HEK293 (cell line): ENCODE measurements at regions not wholly inside any gene's neighbourhood (a gene's known extent, or its start where the extent isn't known, plus 50 kb on each side); places are given as distances from the start of the nearest gene placed in this dataset.

Experiments used
- ATF2 ChIP-seq: fragments of 450-650 bp; formaldehyde crosslinking; IDR thresholded peaks from 2 replicates; pipeline ENCODE4 v1.5.1; 2016; ENCODE audit warnings: missing biosample characterization, missing genetic modification characterization, low read depth
- IKZF3 ChIP-seq: fragments of 450-650 bp; IDR thresholded peaks from 2 replicates; pipeline ENCODE4 v1.5.0; 2018; ENCODE audit warnings: missing biosample characterization, mild to moderate bottlenecking, missing genetic modification characterization, moderate library complexity
- KLF8 ChIP-seq: fragments of 450-650 bp; formaldehyde crosslinking; IDR thresholded peaks from 2 replicates; pipeline ENCODE4 v1.5.1; 2016; ENCODE audit warnings: missing biosample characterization, missing genetic modification characterization
- OVOL3 ChIP-seq: fragments of 450-650 bp; formaldehyde crosslinking; IDR thresholded peaks from 2 replicates; pipeline ENCODE4 v1.5.1; 2016; ENCODE audit warnings: missing biosample characterization, missing genetic modification characterization
- ZNF133 ChIP-seq: fragments of 450-650 bp; formaldehyde crosslinking; IDR thresholded peaks from 2 replicates; pipeline ENCODE4 v1.5.1; 2016; ENCODE audit warnings: missing biosample characterization, missing genetic modification characterization
- ZNF76 ChIP-seq: fragments of 450-650 bp; formaldehyde crosslinking; IDR thresholded peaks from 2 replicates; pipeline ENCODE4; 2016; ENCODE audit warnings: low read depth, missing biosample characterization, missing genetic modification characterization, borderline replicate concordance
- ZSCAN4 ChIP-seq: fragments of 450-650 bp; formaldehyde crosslinking; IDR thresholded peaks from 2 replicates; pipeline ENCODE4 v1.5.1; 2017; ENCODE audit warnings: missing biosample characterization, missing genetic modification characterization
- TF ChIP-seq, protein P1 (sequence below): fragments of 450-650 bp; formaldehyde crosslinking; IDR thresholded peaks from 2 replicates; pipeline ENCODE4 v1.5.1; 2016; ENCODE audit warnings: missing biosample characterization, missing genetic modification characterization
- TF ChIP-seq, protein P2 (sequence below): fragments of 450-650 bp; formaldehyde crosslinking; IDR thresholded peaks from 2 replicates; pipeline ENCODE4 v1.5.1; 2016; ENCODE audit warnings: missing biosample characterization, missing genetic modification characterization

GRCh38 chr14:88937706-88938105, 113.3 kb downstream of the TTC8 start:
- TF ChIP-seq ZNF76 (no peak), ZNF133 (tag by site-specific recombination) (no peak), ZSCAN4 (no peak), KLF8 (tag by site-specific recombination) (no peak), ATF2 (tag by site-specific recombination) (no peak), IKZF3 (tag by site-specific recombination) (no peak), OVOL3 (no peak)
- TF ChIP-seq, protein P1, sequence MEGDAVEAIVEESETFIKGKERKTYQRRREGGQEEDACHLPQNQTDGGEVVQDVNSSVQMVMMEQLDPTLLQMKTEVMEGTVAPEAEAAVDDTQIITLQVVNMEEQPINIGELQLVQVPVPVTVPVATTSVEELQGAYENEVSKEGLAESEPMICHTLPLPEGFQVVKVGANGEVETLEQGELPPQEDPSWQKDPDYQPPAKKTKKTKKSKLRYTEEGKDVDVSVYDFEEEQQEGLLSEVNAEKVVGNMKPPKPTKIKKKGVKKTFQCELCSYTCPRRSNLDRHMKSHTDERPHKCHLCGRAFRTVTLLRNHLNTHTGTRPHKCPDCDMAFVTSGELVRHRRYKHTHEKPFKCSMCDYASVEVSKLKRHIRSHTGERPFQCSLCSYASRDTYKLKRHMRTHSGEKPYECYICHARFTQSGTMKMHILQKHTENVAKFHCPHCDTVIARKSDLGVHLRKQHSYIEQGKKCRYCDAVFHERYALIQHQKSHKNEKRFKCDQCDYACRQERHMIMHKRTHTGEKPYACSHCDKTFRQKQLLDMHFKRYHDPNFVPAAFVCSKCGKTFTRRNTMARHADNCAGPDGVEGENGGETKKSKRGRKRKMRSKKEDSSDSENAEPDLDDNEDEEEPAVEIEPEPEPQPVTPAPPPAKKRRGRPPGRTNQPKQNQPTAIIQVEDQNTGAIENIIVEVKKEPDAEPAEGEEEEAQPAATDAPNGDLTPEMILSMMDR (tag by site-specific recombination), result no peak
- TF ChIP-seq, protein P2, sequence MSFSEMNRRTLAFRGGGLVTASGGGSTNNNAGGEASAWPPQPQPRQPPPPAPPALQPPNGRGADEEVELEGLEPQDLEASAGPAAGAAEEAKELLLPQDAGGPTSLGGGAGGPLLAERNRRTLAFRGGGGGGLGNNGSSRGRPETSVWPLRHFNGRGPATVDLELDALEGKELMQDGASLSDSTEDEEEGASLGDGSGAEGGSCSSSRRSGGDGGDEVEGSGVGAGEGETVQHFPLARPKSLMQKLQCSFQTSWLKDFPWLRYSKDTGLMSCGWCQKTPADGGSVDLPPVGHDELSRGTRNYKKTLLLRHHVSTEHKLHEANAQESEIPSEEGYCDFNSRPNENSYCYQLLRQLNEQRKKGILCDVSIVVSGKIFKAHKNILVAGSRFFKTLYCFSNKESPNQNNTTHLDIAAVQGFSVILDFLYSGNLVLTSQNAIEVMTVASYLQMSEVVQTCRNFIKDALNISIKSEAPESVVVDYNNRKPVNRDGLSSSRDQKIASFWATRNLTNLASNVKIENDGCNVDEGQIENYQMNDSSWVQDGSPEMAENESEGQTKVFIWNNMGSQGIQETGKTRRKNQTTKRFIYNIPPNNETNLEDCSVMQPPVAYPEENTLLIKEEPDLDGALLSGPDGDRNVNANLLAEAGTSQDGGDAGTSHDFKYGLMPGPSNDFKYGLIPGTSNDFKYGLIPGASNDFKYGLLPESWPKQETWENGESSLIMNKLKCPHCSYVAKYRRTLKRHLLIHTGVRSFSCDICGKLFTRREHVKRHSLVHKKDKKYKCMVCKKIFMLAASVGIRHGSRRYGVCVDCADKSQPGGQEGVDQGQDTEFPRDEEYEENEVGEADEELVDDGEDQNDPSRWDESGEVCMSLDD, result no peak
